ENCODE measurements at regions not wholly inside any gene's neighbourhood (a gene's known extent, or its start where the extent isn't known, plus 50 kb on each side); places are given as distances from the start of the nearest gene placed in this dataset.

GRCh38 chr4:129490516-129490915, 394.6 kb downstream of the C4orf33 start:
- TF ChIP-seq GATA2 (IDR thresholded peaks at IDR 0.05; ENCODE audit: low read depth, low read length) (no peak), GATA3 (IDR thresholded peaks at IDR 0.05; ENCODE audit: low read depth, low read length) (no peak)
